ENCODE measurements at regions not wholly inside any gene's neighbourhood (a gene's known extent, or its start where the extent isn't known, plus 50 kb on each side); places are given as distances from the start of the nearest gene placed in this dataset.

DNA sequence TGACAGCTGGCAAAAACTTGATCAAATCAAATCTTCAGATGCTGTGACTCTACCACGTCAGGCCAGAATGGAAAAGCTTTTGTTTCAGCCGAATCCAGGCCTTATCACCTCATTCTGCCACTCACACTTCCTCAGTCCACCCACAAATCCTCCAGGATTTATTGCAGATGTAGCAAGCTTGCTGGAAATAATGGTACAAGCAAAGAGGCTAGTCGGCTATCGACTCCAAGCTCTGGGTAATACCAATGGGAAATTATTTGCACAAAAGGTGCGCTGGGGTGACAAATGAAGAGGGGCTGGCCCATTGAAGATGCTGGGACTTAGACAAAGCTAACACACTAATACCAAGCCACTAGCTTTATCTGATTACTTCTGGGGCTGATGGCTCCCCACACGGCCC is 250.5 kb downstream of the ASCL1 start:
- no peak overlapping the region for H3K27ac ChIP-seq (ENCODE audit: low read depth, low read length)
- H3K79me1 ChIP-seq (ENCODE audit: low read depth, low read length) = no peaks in the 10 kb centered on the region
- no peak overlapping the region for H2BK15ac ChIP-seq (ENCODE audit: low read length)
- no peak overlapping the region for H4K8ac ChIP-seq (ENCODE audit: extremely low read depth, insufficient read depth, low read length)
- H3K27me3 ChIP-seq (replicated peaks in 1 of 4; ENCODE audit: control insufficient read depth in 3 of 4, extremely low read depth in 1 of 4, insufficient read depth in 3 of 4, low read length in 3 of 4) = no peaks in the 10 kb centered on the region
- no peak overlapping the region for H3K23ac ChIP-seq (ENCODE audit: insufficient read length)
- POLR2A ChIA-PET (ENCODE audit: partially characterized antibody) = interaction anchor here (1.3 kb wide), 1 partner anchor 10 kb away, joined by 3 read pairs; no protein-coding TSS in a partner anchor
- no peak overlapping the region for H3K4me2 ChIP-seq (ENCODE audit: insufficient read depth in 1 of 2, low read depth in 2 of 2, low read length in 2 of 2)
- no peak overlapping the region for H3K9ac ChIP-seq (replicated peaks in 1 of 4; ENCODE audit: extremely low read depth in 1 of 4, low read depth in 3 of 4, low read length in 3 of 4)
- no peaks in the 10 kb centered on the region for H4K20me1 ChIP-seq (replicated peaks in 1 of 2; ENCODE audit: control insufficient read depth in 1 of 2, insufficient read depth in 2 of 2, low read length in 2 of 2)
- no peak overlapping the region for H4K5ac ChIP-seq (ENCODE audit: insufficient read length, low read depth, low read length)
- no peak overlapping the region for H2BK120ac ChIP-seq (replicated peaks; ENCODE audit: low read depth, low read length)
- no peak overlapping the region for H2BK5ac ChIP-seq (ENCODE audit: low read depth, low read length)
- no peaks in the 10 kb centered on the region for H3K23me2 ChIP-seq (ENCODE audit: low read depth, low read length)
- H3K4ac ChIP-seq (replicated peaks; ENCODE audit: insufficient read length, low read depth, low read length) = no peak overlapping the region
- H2BK12ac ChIP-seq (ENCODE audit: low read depth, low read length) = no peak overlapping the region
- H3K56ac ChIP-seq (replicated peaks; ENCODE audit: insufficient read length, low read depth, low read length) = no peak overlapping the region
- no peak overlapping the region for H3K18ac ChIP-seq (ENCODE audit: extremely low read depth, low read length)
- no peaks in the 10 kb centered on the region for H3K4me1 ChIP-seq (replicated peaks in 1 of 4; ENCODE audit: control insufficient read depth in 3 of 4, insufficient read depth in 4 of 4, low read length in 3 of 4)
- DNase-seq (ENCODE audit: low read depth in 1 of 2, low spot score in 2 of 2) (no peak), FAIRE-seq (no peak)
- H2AFZ ChIP-seq (ENCODE audit: low read length) = no peak overlapping the region
- 96% methylated on average over 6 of the region's 6 CpGs; no CpG with 5 or more reads in 1 of the 2 experiments for WGBS, 2 experiments (ENCODE audit: extremely low coverage in 1 of 2, insufficient coverage in 1 of 2, insufficient read length in 1 of 2, insufficient replicate concordance in 2 of 2, low coverage in 1 of 2, low lambda C conversion rate in 2 of 2, missing lambda C conversion rate in 1 of 2)
- no peak overlapping the region for H3K4me3 ChIP-seq (ENCODE audit: extremely low read depth in 1 of 4, insufficient read depth in 2 of 4, low read depth in 3 of 4, low read length in 4 of 4)
- 0 out of 4 replicates have a peak, but pooled peaks cover 0 to 3% of the 10 kb centered on the region in 2 experiments for H3K9me3 ChIP-seq (ENCODE audit: insufficient read depth in 2 of 2, low read depth in 1 of 2, low read length in 1 of 2)
- H2AK5ac ChIP-seq (ENCODE audit: low read depth, low read length) = no peak overlapping the region
- no peak overlapping the region for H2BK20ac ChIP-seq (ENCODE audit: low read length)
- H3K36me3 ChIP-seq (ENCODE audit: control insufficient read depth in 2 of 4, insufficient read depth in 4 of 4, low read length in 3 of 4) = no peaks in the 10 kb centered on the region
- no peak overlapping the region for H4K91ac ChIP-seq (replicated peaks; ENCODE audit: insufficient read length, low read length)
- no peaks in the 10 kb centered on the region for H3K79me2 ChIP-seq (ENCODE audit: control insufficient read depth in 1 of 2, insufficient read depth in 2 of 2, low read length in 2 of 2)
- no peak overlapping the region for H3K14ac ChIP-seq (ENCODE audit: insufficient read length)
- CTCF ChIA-PET (ENCODE audit: partially characterized antibody) = interaction anchor here (0.6 to 0.7 kb wide), 2 partner anchors 11 to 46 kb away, joined by 3 read pairs; no protein-coding TSS in a partner anchor
- TF ChIP-seq CHD2 (IDR thresholded peaks at IDR 0.05; ENCODE audit: low read length) = no peak
- TF ChIP-seq CHD1 (IDR thresholded peaks at IDR 0.05; ENCODE audit: low read depth, low read length) = no peak
- TF ChIP-seq CBX5 (IDR thresholded peaks at IDR 0.05; ENCODE audit: low read depth, low read length) = no peak
- no peak for TF ChIP-seq TAF1 (IDR thresholded peaks at IDR 0.05; ENCODE audit: low read depth, low read length)
- TF ChIP-seq HDAC6 (IDR thresholded peaks at IDR 0.05; ENCODE audit: low read depth, low read length) = no peak
- TF ChIP-seq, protein P1, sequence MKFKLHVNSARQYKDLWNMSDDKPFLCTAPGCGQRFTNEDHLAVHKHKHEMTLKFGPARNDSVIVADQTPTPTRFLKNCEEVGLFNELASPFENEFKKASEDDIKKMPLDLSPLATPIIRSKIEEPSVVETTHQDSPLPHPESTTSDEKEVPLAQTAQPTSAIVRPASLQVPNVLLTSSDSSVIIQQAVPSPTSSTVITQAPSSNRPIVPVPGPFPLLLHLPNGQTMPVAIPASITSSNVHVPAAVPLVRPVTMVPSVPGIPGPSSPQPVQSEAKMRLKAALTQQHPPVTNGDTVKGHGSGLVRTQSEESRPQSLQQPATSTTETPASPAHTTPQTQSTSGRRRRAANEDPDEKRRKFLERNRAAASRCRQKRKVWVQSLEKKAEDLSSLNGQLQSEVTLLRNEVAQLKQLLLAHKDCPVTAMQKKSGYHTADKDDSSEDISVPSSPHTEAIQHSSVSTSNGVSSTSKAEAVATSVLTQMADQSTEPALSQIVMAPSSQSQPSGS (IDR thresholded peaks at IDR 0.05; ENCODE audit: low read length) = no peak
- TF ChIP-seq SAP30 (IDR thresholded peaks at IDR 0.05; ENCODE audit: insufficient read depth, insufficient replicate concordance, low read length) = no peak
- TF ChIP-seq SUZ12 (IDR thresholded peaks at IDR 0.05; ENCODE audit: low read length) = no peak
- TF ChIP-seq RBBP5 (IDR thresholded peaks at IDR 0.05; ENCODE audit: borderline replicate concordance, low read depth, low read length) = no peak
- no peak for TF ChIP-seq TAF7 (optimal IDR thresholded peaks at IDR 0.05; ENCODE audit: borderline replicate concordance, low read depth, low read length)
- no peak for TF ChIP-seq POU5F1 (IDR thresholded peaks at IDR 0.05; ENCODE audit: low read depth, low read length)
- no peak for TF ChIP-seq CBX8 (IDR thresholded peaks at IDR 0.05; ENCODE audit: borderline replicate concordance, low read depth, low read length)
- no peak for TF ChIP-seq PHF8 (conservative IDR thresholded peaks at IDR 0.05; ENCODE audit: low read depth, low read length)
